Transverse colon (tissue), 4 donors: ENCODE measurements at regions not wholly inside any gene's neighbourhood (a gene's known extent, or its start where the extent isn't known, plus 50 kb on each side); places are given as distances from the start of the nearest gene placed in this dataset.

ENCODE experiments used
- DNase-seq: peaks from one replicate; pipeline ENCODE4 v3.0.0-alpha.2; 2019
- H3K27ac ChIP-seq, 4 donors: fragments of 200-600 bp; sonication (generic); 2 replicates each; pipeline ENCODE4 v1.5.1; 2016 to 2018; ENCODE audit warnings: inconsistent platforms in 4 of 4
- H3K27me3 ChIP-seq: fragments of 200-600 bp; sonication (generic); 2 replicates; pipeline ENCODE4 v1.5.1; 2017; ENCODE audit warnings: inconsistent platforms
- H3K36me3 ChIP-seq, 4 donors: fragments of 200-600 bp; sonication (generic); 2 replicates each; pipeline ENCODE4 v1.5.1; 2017 to 2019; ENCODE audit warnings: inconsistent platforms in 4 of 4
- H3K4me1 ChIP-seq, 4 donors: fragments of 200-600 bp; sonication (generic); 2 replicates each; pipeline ENCODE4 v1.5.1; 2017 to 2020; ENCODE audit warnings: inconsistent platforms in 4 of 4
- H3K4me3 ChIP-seq, 4 donors: fragments of 200-600 bp; sonication (generic); 1 replicate in 1 of 4; 2 replicates in 3 of 4; pipeline versions ENCODE4 v1.5.1 to v1.6.1; 2017 to 2019; ENCODE audit warnings: inconsistent platforms in 4 of 4
- H3K9me3 ChIP-seq, 2 donors: fragments of 200-600 bp; sonication (generic); 2 replicates each; pipeline ENCODE4 v1.5.1; 2017 to 2019; ENCODE audit warnings: inconsistent platforms in 2 of 2
- EP300 ChIP-seq: sonication (generic); formaldehyde crosslinking; IDR thresholded peaks from one replicate; pipeline ENCODE4 v1.6.1; 2017; ENCODE audit warnings: antibody characterized with exemption, low read depth
- POLR2A ChIP-seq: fragments of 450-650 bp; IDR thresholded peaks from one replicate; pipeline ENCODE4 v1.6.1; 2016; ENCODE audit warnings: antibody characterized with exemption, mild to moderate bottlenecking, moderate library complexity
- POLR2AphosphoS5 ChIP-seq, 3 donors: sonication (generic); formaldehyde crosslinking; IDR thresholded peaks; one replicate each; pipeline ENCODE4 v1.6.1; 2016; ENCODE audit warnings: antibody characterized with exemption in 3 of 3
- WGBS, 2 donors: methylation state at CpG; one replicate each; pipeline ENCODE4 v1.1.5; 2018; ENCODE audit warnings: low coverage in 1 of 2; 5-methylcytosine and 5-hydroxymethylcytosine counted together
- in situ Hi-C, 4 donors: fragments of 200-750 bp; cut with MboI; loops; one replicate each; pipeline versions ENCODE4 v1.15.0 to v1.15.1; 2017; ENCODE audit warnings: low sequenced_read_pairs in 3 of 4, low pct_ligation_motif_present in 1 of 4, low pct_unique_long_range_greater_than_20kb in 1 of 4
- intact Hi-C: fragments of 100-400 bp; cut with DNase I; formaldehyde crosslinking; loops from one replicate; pipeline ENCODE4 v1.15.1; 2023; ENCODE audit warnings: low total_unique reads
- TF ChIP-seq, protein P1 (sequence below), 5 experiments: fragments of 200-600 bp in 3 of 5; fragments of 450-650 bp in 2 of 5; sonication (generic) in 3 of 5; IDR thresholded peaks; 1 replicate in 2 of 5; 2 replicates in 3 of 5; pipeline ENCODE4 v1.5.1; 2016 to 2017; ENCODE audit warnings: antibody characterized with exemption in 5 of 5, inconsistent platforms in 3 of 5, mild to moderate bottlenecking in 2 of 5, moderate library complexity in 1 of 5

DNA sequence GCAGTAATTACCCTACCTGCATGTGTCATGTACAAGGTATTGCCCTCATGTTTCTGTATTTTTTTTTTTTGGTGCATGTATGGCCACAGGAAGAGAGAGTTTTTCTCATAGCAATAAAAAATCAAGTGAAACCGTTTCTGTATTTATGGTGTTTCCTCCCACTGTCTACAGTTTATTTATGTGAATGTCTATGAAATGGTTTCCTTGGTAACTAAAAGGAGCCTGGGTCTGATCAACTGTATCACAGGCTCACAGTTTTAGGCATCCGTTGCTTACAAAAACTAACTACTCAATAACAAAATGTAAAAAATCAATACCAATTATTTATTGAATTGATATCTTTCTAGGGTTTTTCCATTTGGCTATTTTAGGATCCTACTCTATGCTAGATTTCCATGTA, 464.4 kb downstream of the TAF11L14 start:
- in situ Hi-C loops (no loop called here), intact Hi-C loops (no loop called here)
- 24 to 27% methylated on average over 2 of the region's 2 CpGs for WGBS, 2 donors
- no peaks in the 10 kb centered on the region for H3K9me3 ChIP-seq
- no peak overlapping the region for H3K4me3 ChIP-seq
- TF ChIP-seq, protein P1, sequence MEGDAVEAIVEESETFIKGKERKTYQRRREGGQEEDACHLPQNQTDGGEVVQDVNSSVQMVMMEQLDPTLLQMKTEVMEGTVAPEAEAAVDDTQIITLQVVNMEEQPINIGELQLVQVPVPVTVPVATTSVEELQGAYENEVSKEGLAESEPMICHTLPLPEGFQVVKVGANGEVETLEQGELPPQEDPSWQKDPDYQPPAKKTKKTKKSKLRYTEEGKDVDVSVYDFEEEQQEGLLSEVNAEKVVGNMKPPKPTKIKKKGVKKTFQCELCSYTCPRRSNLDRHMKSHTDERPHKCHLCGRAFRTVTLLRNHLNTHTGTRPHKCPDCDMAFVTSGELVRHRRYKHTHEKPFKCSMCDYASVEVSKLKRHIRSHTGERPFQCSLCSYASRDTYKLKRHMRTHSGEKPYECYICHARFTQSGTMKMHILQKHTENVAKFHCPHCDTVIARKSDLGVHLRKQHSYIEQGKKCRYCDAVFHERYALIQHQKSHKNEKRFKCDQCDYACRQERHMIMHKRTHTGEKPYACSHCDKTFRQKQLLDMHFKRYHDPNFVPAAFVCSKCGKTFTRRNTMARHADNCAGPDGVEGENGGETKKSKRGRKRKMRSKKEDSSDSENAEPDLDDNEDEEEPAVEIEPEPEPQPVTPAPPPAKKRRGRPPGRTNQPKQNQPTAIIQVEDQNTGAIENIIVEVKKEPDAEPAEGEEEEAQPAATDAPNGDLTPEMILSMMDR (IDR thresholded peaks at IDR 0.05): no peak
- TF ChIP-seq EP300 (no peak), POLR2AphosphoS5 (IDR thresholded peaks at IDR 0.05) (no peak), POLR2A (no peak)
- H3K36me3 ChIP-seq: no peaks in the 10 kb centered on the region
- no peak for DNase-seq
- no peaks in the 10 kb centered on the region for H3K27me3 ChIP-seq
- H3K27ac ChIP-seq: no peak overlapping the region
- H3K4me1 ChIP-seq: no peaks in the 10 kb centered on the region

DNA sequence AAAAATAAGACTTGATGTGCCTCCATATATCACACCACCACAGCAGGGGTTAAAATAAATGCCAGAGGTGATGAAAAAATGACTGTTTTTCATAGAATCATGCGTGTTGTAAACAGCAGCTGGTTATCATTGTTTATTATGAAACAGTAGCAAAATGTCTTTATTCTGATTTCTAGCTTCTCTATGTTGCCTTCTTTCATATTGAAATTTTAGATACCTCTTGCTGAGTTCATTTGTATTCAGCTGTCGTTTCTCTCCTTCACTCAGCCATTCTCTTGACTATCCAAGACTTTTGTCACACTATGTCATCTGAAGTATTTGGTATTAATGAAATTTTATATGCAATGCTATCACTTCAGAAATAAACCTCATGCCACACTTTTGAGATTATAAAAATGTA, 465.0 kb downstream of the TAF11L14 start:
- Histone ChIP-seq H3K27me3 (no peaks in the 10 kb centered on the region), H3K4me1 (no peaks in the 10 kb centered on the region), H3K4me3 (no peak overlapping the region), H3K9me3 (no peaks in the 10 kb centered on the region), H3K27ac (no peak overlapping the region), H3K36me3 (no peaks in the 10 kb centered on the region)
- in situ Hi-C loops (no loop called here), intact Hi-C loops (no loop called here)
- no peak for DNase-seq
- WGBS, 2 donors: 40 to 49% methylated on average over 2 of the region's 2 CpGs
- TF ChIP-seq EP300 (no peak), POLR2A (no peak), POLR2AphosphoS5 (IDR thresholded peaks at IDR 0.05) (no peak)
- TF ChIP-seq, protein P1 (IDR thresholded peaks at IDR 0.05): no peak

DNA sequence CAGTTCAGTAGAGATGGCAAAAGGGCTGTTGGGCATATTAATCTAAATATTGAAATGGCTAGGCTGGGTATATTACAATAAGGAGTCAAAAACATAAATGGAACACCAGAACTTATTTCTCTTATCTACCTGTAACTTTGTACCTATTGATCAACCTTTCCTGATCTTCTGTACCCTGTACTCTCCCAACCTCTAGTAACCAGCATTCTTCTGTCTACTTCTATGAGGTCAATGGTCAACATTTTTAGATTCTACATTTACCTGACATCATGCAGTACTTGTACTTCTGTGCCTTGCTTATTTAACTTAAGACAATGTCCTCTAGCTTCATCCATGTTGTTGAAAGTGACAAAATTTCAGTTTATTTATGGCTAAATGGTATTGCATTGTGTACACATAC, 467.3 kb downstream of the TAF11L14 start:
- TF ChIP-seq EP300: no peak
- TF ChIP-seq, protein P1 (IDR thresholded peaks at IDR 0.05): no peak
- no peak for TF ChIP-seq POLR2AphosphoS5 (IDR thresholded peaks at IDR 0.05)
- TF ChIP-seq POLR2A: no peak
- no peaks in the 10 kb centered on the region for H3K4me1 ChIP-seq
- no peaks in the 10 kb centered on the region for H3K9me3 ChIP-seq
- no peak for DNase-seq
- no peak overlapping the region for H3K4me3 ChIP-seq
- intact Hi-C loops: no loop called here
- H3K36me3 ChIP-seq: no peaks in the 10 kb centered on the region
- in situ Hi-C loops: no loop called here
- H3K27me3 ChIP-seq: no peaks in the 10 kb centered on the region
- H3K27ac ChIP-seq: no peak overlapping the region

DNA sequence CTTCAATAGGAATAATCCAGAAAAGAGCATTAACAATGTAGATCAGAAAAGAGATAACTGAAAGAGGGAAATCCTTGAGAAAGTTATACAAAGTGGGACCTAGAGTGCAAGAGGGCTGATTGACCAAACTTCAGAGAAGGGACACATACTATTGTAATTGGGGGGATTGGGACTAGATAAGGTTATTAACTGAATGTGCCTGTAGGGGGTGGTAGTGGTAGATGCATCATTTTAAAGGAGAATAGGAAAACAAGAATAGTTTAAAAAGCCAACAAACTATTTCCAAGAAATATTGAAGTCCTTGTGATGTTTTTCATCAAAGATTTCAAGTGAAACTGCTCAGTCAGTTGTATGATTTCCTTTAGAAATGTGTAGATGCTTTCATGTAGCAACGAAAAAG, 468.5 kb downstream of the TAF11L14 start:
- H3K27ac ChIP-seq: no peak overlapping the region
- no peaks in the 10 kb centered on the region for H3K27me3 ChIP-seq
- no peaks in the 10 kb centered on the region for H3K36me3 ChIP-seq
- H3K4me1 ChIP-seq: no peaks in the 10 kb centered on the region
- in situ Hi-C loops (no loop called here), intact Hi-C loops (no loop called here)
- TF ChIP-seq POLR2A: no peak
- TF ChIP-seq EP300: no peak
- TF ChIP-seq, protein P1 (IDR thresholded peaks at IDR 0.05): no peak
- TF ChIP-seq POLR2AphosphoS5 (IDR thresholded peaks at IDR 0.05): no peak
- no peak overlapping the region for H3K4me3 ChIP-seq
- no peaks in the 10 kb centered on the region for H3K9me3 ChIP-seq
- WGBS, 2 donors: 22 to 30% methylated on average over 1 of the region's 1 CpG
- no peak for DNase-seq
